HepG2 (cell line): ENCODE measurements at regions not wholly inside any gene's neighbourhood (a gene's known extent, or its start where the extent isn't known, plus 50 kb on each side); places are given as distances from the start of the nearest gene placed in this dataset.

Source experiments
- ATAC-seq: fragments of 200-7000 bp; cut with Tn5 transposase; 3 replicates; pipeline ENCODE4 v1.9.1; 2020; ENCODE audit warnings: mild to moderate bottlenecking, moderate library complexity
- BruUV-seq: library from RNA; stranded (reverse); fragments of 400-500 nt; replicated peaks from 2 replicates; lab custom pipeline; 2021; lab: Mats Ljungman, UMichigan
- CTCF ChIA-PET: fragments of 300-600 bp; formaldehyde crosslinking; extraction: SDS; loops from one replicate; lab custom pipeline; 2021; ENCODE audit warnings: low total read pairs, inconsistent platforms, low intra/inter-chr PET ratio; lab: Yijun Ruan, JAX
- POLR2A ChIA-PET: fragments of 350-600 bp; sonication (Branson Sonifier 250); formaldehyde crosslinking; loops from one replicate; lab custom pipeline; 2020; ENCODE audit warnings: antibody characterized with exemption, inconsistent platforms; lab: Yijun Ruan, JAX
- DNase-seq: peaks from one replicate; pipeline ENCODE4 v3.0.0-alpha.2; 2015; ENCODE audit warnings: low spot score
- FAIRE-seq: peaks from 3 replicates; lab custom pipeline; 2011; peaks lifted over from hg19 to GRCh38; lab: Jason Lieb, UNC
- H2AFZ ChIP-seq: one replicate; pipeline ENCODE4 v1.6.1; 2011; ENCODE audit warnings: low read length, inconsistent platforms
- H3K27ac ChIP-seq: fragments of 300-600 bp; 3 replicates; pipeline ENCODE4 v1.8.0; 2011; ENCODE audit warnings: mixed run types, mild to moderate bottlenecking, mixed read lengths, low read length, inconsistent platforms; ENCODE audit not compliant: insufficient read depth; ENCODE audit errors: extremely low read length
- H3K27me3 ChIP-seq, 2 experiments: fragments of 200-600 bp in 1 of 2; 2 replicates in 1 of 2; 3 replicates in 1 of 2; pipeline versions ENCODE4 v1.6.0 to v1.8.0; 2011; ENCODE audit warnings: low read length in 2 of 2, mild to moderate bottlenecking in 2 of 2, moderate library complexity in 2 of 2, inconsistent platforms in 1 of 2; ENCODE audit not compliant: insufficient read depth in 2 of 2, control insufficient read depth in 1 of 2
- H3K36me3 ChIP-seq, 2 experiments: fragments of 200-600 bp in 1 of 2; replicated peaks in 1 of 2; 2 replicates in 1 of 2; 3 replicates in 1 of 2; pipeline versions ENCODE4 v1.5.1 to v1.8.0; 2011; ENCODE audit warnings: low read length in 2 of 2, inconsistent platforms in 1 of 2; ENCODE audit not compliant: insufficient read depth in 2 of 2, control insufficient read depth in 1 of 2
- H3K4me1 ChIP-seq: 2 replicates; pipeline ENCODE4 v1.5.1; 2012; ENCODE audit warnings: low read length, inconsistent platforms; ENCODE audit not compliant: insufficient read depth
- H3K4me2 ChIP-seq: 2 replicates; pipeline ENCODE4 v1.6.0; 2011; ENCODE audit warnings: low read depth, low read length, inconsistent platforms
- H3K4me3 ChIP-seq, 3 experiments: fragments of 200-600 bp in 1 of 3; sonication (generic), shearing (Covaris generic) in 1 of 3; replicated peaks in 1 of 3; 2 replicates each; pipeline ENCODE4 v1.5.1; 2011 to 2016; ENCODE audit warnings: low read length in 3 of 3, inconsistent platforms in 2 of 3, low read depth in 2 of 3, mild to moderate bottlenecking in 2 of 3, control low read depth in 1 of 3, mixed read lengths in 1 of 3; ENCODE audit not compliant: insufficient read depth in 1 of 3
- H3K79me2 ChIP-seq: one replicate; pipeline ENCODE4 v1.6.1; 2011; ENCODE audit warnings: low read length, inconsistent platforms; ENCODE audit not compliant: insufficient read depth
- H3K9ac ChIP-seq: 2 replicates; pipeline ENCODE4 v1.6.0; 2011; ENCODE audit warnings: mild to moderate bottlenecking, low read depth, low read length, inconsistent platforms; ENCODE audit not compliant: insufficient read depth
- H3K9me3 ChIP-seq: 2 replicates; pipeline ENCODE4 v1.5.1; 2012; ENCODE audit warnings: mild to moderate bottlenecking, low read length
- H4K20me1 ChIP-seq: 2 replicates; pipeline ENCODE4 v1.6.0; 2011; ENCODE audit warnings: inconsistent platforms, mild to moderate bottlenecking, low read length, moderate library complexity; ENCODE audit not compliant: insufficient read depth
- ESRRA ChIP-seq: sonication (generic); formaldehyde crosslinking; IDR thresholded peaks from 2 replicates; pipeline ENCODE4 v1.5.1; 2020; ENCODE audit warnings: mild to moderate bottlenecking, low read depth, missing genetic modification reagents
- HES4 ChIP-seq: sonication (generic); formaldehyde crosslinking; IDR thresholded peaks from 2 replicates; pipeline ENCODE4 v1.9.0; 2021; ENCODE audit warnings: mild to moderate bottlenecking, missing genetic modification reagents, borderline replicate concordance
- MAFF ChIP-seq: IDR thresholded peaks from 2 replicates; pipeline ENCODE4 v1.6.1; 2011; ENCODE audit warnings: low read depth, low read length, improper control_type of control experiment
- MAFK ChIP-seq, 2 experiments: IDR thresholded peaks in 1 of 2; conservative IDR thresholded peaks in 1 of 2; 2 replicates each; pipeline ENCODE4 v1.6.1; 2011; ENCODE audit warnings: improper control_type of control experiment in 2 of 2, low read length in 2 of 2
- PCBP1 ChIP-seq: fragments of 200-400 bp; formaldehyde crosslinking; IDR thresholded peaks from 2 replicates; pipeline ENCODE4 v1.6.1; 2017; ENCODE audit warnings: mild to moderate bottlenecking, low read depth, low read length, borderline replicate concordance
- SCMH1 ChIP-seq: sonication (generic); formaldehyde crosslinking; IDR thresholded peaks from 2 replicates; pipeline ENCODE4 v1.9.0; 2021; ENCODE audit warnings: missing genetic modification reagents, mild to moderate bottlenecking, borderline replicate concordance
- SIX1 ChIP-seq: sonication (generic); formaldehyde crosslinking; IDR thresholded peaks from 2 replicates; pipeline ENCODE4 v1.4.0; 2020; ENCODE audit warnings: missing genetic modification reagents, borderline replicate concordance
- SIX4 ChIP-seq: sonication (generic); formaldehyde crosslinking; IDR thresholded peaks from 2 replicates; pipeline ENCODE4 v1.4.0; 2020; ENCODE audit warnings: missing genetic modification reagents
- ZNF296 ChIP-seq: sonication (generic); formaldehyde crosslinking; conservative IDR thresholded peaks from 2 replicates; pipeline ENCODE4 v1.5.0; 2020; ENCODE audit warnings: mild to moderate bottlenecking, missing genetic modification reagents
- ZNF589 ChIP-seq: sonication (generic); formaldehyde crosslinking; conservative IDR thresholded peaks from 2 replicates; pipeline ENCODE4 v1.8.0; 2022; ENCODE audit warnings: mild to moderate bottlenecking, moderate library complexity, missing genetic modification reagents
- WGBS: methylation state at CpG from one replicate; pipeline ENCODE4 v1.1.6; 2017; ENCODE audit warnings: low lambda C conversion rate; 5-methylcytosine and 5-hydroxymethylcytosine counted together
- in situ Hi-C: cut with HindIII; loops from 2 replicates; pipeline ENCODE4 v1.10.0; 2017; ENCODE audit warnings: low pct_unique_long_range_greater_than_20kb; ENCODE audit not compliant: extremely low pct_ligation_motif_present
- intact Hi-C: fragments of 100-400 bp; cut with micrococcal nuclease; formaldehyde crosslinking; loops from one replicate; pipeline ENCODE4 v1.10.0; 2022; ENCODE audit not compliant: unreplicated experiment

GRCh38 chr1:195243492-195243891 lies 1364.7 kb downstream of the KCNT2 start:
- FAIRE-seq, result no peak
- no peak for TF ChIP-seq PCBP1
- peak; percentile 68 to 86 for TF ChIP-seq MAFK (conservative IDR thresholded peaks at IDR 0.05 in 1 of 2, IDR thresholded peaks at IDR 0.05 in 1 of 2; ENCODE audit: low read length in 2 of 2)
- peak; percentile 86 for TF ChIP-seq MAFF
- TF ChIP-seq, all 625 proteins: peak for 2
- H3K27me3 ChIP-seq, result no peaks in the 10 kb centered on the region
- no peaks in the 10 kb centered on the region for H4K20me1 ChIP-seq
- H3K79me2 ChIP-seq, result no peaks in the 10 kb centered on the region
- in situ Hi-C loops, result no loop called here
- no peak overlapping the region for H2AFZ ChIP-seq
- no peak overlapping the region for H3K4me2 ChIP-seq
- intact Hi-C loops, result no loop called here
- no peaks in the 10 kb centered on the region for H3K4me1 ChIP-seq
- H3K9ac ChIP-seq, result no peak overlapping the region
- H3K27ac ChIP-seq, result no peak overlapping the region
- 28% methylated on average over 3 of the region's 3 CpGs for WGBS
- H3K36me3 ChIP-seq, result no peaks in the 10 kb centered on the region
- no peak overlapping the region for H3K4me3 ChIP-seq
- CTCF ChIA-PET, result no interaction called here
- ATAC-seq (no peak), DNase-seq (no peak)
- BruUV-seq, result no TSS peak
- POLR2A ChIA-PET, result no interaction called here
- H3K9me3 ChIP-seq, result no peaks in the 10 kb centered on the region

GRCh38 chr1:195241066-195241465 lies 1367.2 kb downstream of the KCNT2 start:
- POLR2A ChIA-PET, result no interaction called here
- Histone ChIP-seq H2AFZ (no peak overlapping the region), H3K4me3 (no peak overlapping the region), H3K4me1 (no peaks in the 10 kb centered on the region), H3K79me2 (no peaks in the 10 kb centered on the region), H3K9ac (no peak overlapping the region), H3K27me3 (no peaks in the 10 kb centered on the region), H3K4me2 (no peak overlapping the region), H3K36me3 (no peaks in the 10 kb centered on the region), H3K9me3 (no peaks in the 10 kb centered on the region), H4K20me1 (no peaks in the 10 kb centered on the region), H3K27ac (no peak overlapping the region)
- WGBS, result 41% methylated on average over 3 of the region's 3 CpGs
- FAIRE-seq (no peak), ATAC-seq (no peak), DNase-seq (no peak)
- CTCF ChIA-PET, result no interaction called here
- in situ Hi-C loops (no loop called here), intact Hi-C loops (no loop called here)
- TF ChIP-seq HES4 (CRISPR knock-in tag) (no peak), ZNF296 (CRISPR knock-in tag) (no peak), SIX4 (CRISPR knock-in tag) (no peak), SCMH1 (CRISPR knock-in tag) (no peak), SIX1 (CRISPR knock-in tag) (no peak), ZNF589 (CRISPR knock-in tag) (no peak), ESRRA (CRISPR knock-in tag) (no peak)
- BruUV-seq, result no TSS peak
